CD4-positive, alpha-beta T cell treated with Interleukin-6 for 4 hours (primary cell): ENCODE measurements at regions not wholly inside any gene's neighbourhood (a gene's known extent, or its start where the extent isn't known, plus 50 kb on each side); places are given as distances from the start of the nearest gene placed in this dataset.
"Not testable (repeated sequence)": the region's sequence is repeated elsewhere in the genome, so short reads cannot be mapped to it uniquely, and the experiment has no call there.

ENCODE experiments used
- DNase-seq: peaks from one replicate; pipeline ENCODE4 v3.0.0-alpha.2; 2020; ENCODE audit warnings: mixed read lengths

GRCh38 chr17:68097161-68097805 lies 61.7 kb downstream of the KPNA2 start:
- DNase-seq, result no peak

- not testable (repeated sequence) for DNase-seq
Measured at GRCh38 chr17:68099341-68099753, 63.8 kb downstream of the KPNA2 start.

- no peak for DNase-seq
Measured at GRCh38 chr17:68100000-68100641, 64.6 kb downstream of the KPNA2 start.

GRCh38 chr17:68101075-68101986 lies 65.8 kb downstream of the KPNA2 start:
- DNase-seq, result peak; percentile 58

GRCh38 chr17:68101987-68102314 lies 66.4 kb downstream of the KPNA2 start:
- DNase-seq, result peak; percentile 29

GRCh38 chr17:68102318-68102758 lies 66.8 kb downstream of the KPNA2 start:
- DNase-seq, result peak; percentile 43

GRCh38 chr17:68103148-68103547 lies 67.6 kb downstream of the KPNA2 start:
- DNase-seq, result no peak

GRCh38 chr17:68106085-68106484 lies 70.5 kb downstream of the KPNA2 start:
- no peak for DNase-seq

- DNase-seq, result no peak
Measured at GRCh38 chr17:68107373-68107772, 71.8 kb downstream of the KPNA2 start.

GRCh38 chr17:68108313-68109000 lies 72.9 kb downstream of the KPNA2 start:
- DNase-seq, result no peak

- DNase-seq, result not testable (repeated sequence)
Measured at GRCh38 chr17:68109404-68109803, 73.9 kb downstream of the KPNA2 start.

- not testable (repeated sequence) for DNase-seq
Measured at GRCh38 chr17:68116211-68116610, 80.7 kb downstream of the KPNA2 start.

GRCh38 chr17:68122587-68122986 lies 87.1 kb downstream of the KPNA2 start:
- DNase-seq, result no peak

- DNase-seq, result no peak
Measured at GRCh38 chr17:68125111-68125870, 89.8 kb downstream of the KPNA2 start.

GRCh38 chr17:68127914-68128313 lies 92.4 kb downstream of the KPNA2 start:
- DNase-seq, result no peak

- no peak for DNase-seq
Measured at GRCh38 chr17:68131456-68131855, 95.9 kb downstream of the KPNA2 start.

GRCh38 chr17:68133346-68134045 lies 98.0 kb downstream of the KPNA2 start:
- DNase-seq, result no peak

- DNase-seq, result no peak
Measured at GRCh38 chr17:68134046-68134637, 98.6 kb downstream of the KPNA2 start.

- DNase-seq, result no peak
Measured at GRCh38 chr17:68134731-68135130, 99.2 kb downstream of the KPNA2 start.

- no peak for DNase-seq
Measured at GRCh38 chr17:68135141-68135887, 99.8 kb downstream of the KPNA2 start.
